Muscle of back (tissue), 3 donors: ENCODE measurements at regions not wholly inside any gene's neighbourhood (a gene's known extent, or its start where the extent isn't known, plus 50 kb on each side); places are given as distances from the start of the nearest gene placed in this dataset.
A peak's percentile ranks its signal among the peaks of the same experiment; 100 is the strongest.
"Not testable (repeated sequence)": the region's sequence is repeated elsewhere in the genome, so short reads cannot be mapped to it uniquely, and the experiment has no call there.

Source experiments
- DNase-seq, 3 donors: peaks; one replicate each; pipeline versions ENCODE4 v3.0.0 to v3.0.0-alpha.2; 2013

- DNase-seq = peak in 2 of 3 donors; percentile 2 to 4
Observed at GRCh38 chr18:1408376-1408775, 503.7 kb downstream of the ADCYAP1 start.

- DNase-seq = peak in 2 of 3 donors; percentile 2 to 7
Observed at GRCh38 chr18:1412655-1413322, 508.1 kb downstream of the ADCYAP1 start.

- DNase-seq = peak in 2 of 3 donors; percentile 6 to 13
Observed at GRCh38 chr18:1413323-1413675, 508.6 kb downstream of the ADCYAP1 start.

- DNase-seq = no peak
Observed at GRCh38 chr18:1416074-1416473, 511.4 kb downstream of the ADCYAP1 start.

- no peak for DNase-seq
Observed at GRCh38 chr18:1421502-1421901, 516.8 kb downstream of the ADCYAP1 start.

GRCh38 chr18:1422634-1423033, 518.0 kb downstream of the ADCYAP1 start:
- DNase-seq = no peak

GRCh38 chr18:1425679-1426078, 521.0 kb downstream of the ADCYAP1 start:
- no peak for DNase-seq

- DNase-seq = no peak
Observed at GRCh38 chr18:1435487-1435886, 530.8 kb downstream of the ADCYAP1 start.

- DNase-seq = no peak
Observed at GRCh38 chr18:1436199-1436598, 531.5 kb downstream of the ADCYAP1 start.

GRCh38 chr18:1438458-1438910, 533.8 kb downstream of the ADCYAP1 start:
- peak in 1 of 3 donors; percentile 7 for DNase-seq

GRCh38 chr18:1438967-1439366, 534.3 kb downstream of the ADCYAP1 start:
- DNase-seq = peak; percentile 1 to 60 (median 30)

GRCh38 chr18:1444062-1444461, 539.4 kb downstream of the ADCYAP1 start:
- not testable (repeated sequence) for DNase-seq

GRCh38 chr18:1446765-1447164, 542.1 kb downstream of the ADCYAP1 start:
- DNase-seq = no peak

- no peak for DNase-seq
Observed at GRCh38 chr18:1452821-1453220, 548.1 kb downstream of the ADCYAP1 start.

- no peak for DNase-seq
Observed at GRCh38 chr18:1455605-1456004, 550.9 kb downstream of the ADCYAP1 start.

- no peak for DNase-seq
Observed at GRCh38 chr18:1458547-1458946, 553.9 kb downstream of the ADCYAP1 start.

- DNase-seq = no peak
Observed at GRCh38 chr18:1463981-1464380, 559.3 kb downstream of the ADCYAP1 start.

GRCh38 chr18:1464444-1465217, 560.0 kb downstream of the ADCYAP1 start:
- DNase-seq = no peak

GRCh38 chr18:1466035-1466434, 561.4 kb downstream of the ADCYAP1 start:
- DNase-seq = no peak

GRCh38 chr18:1467461-1467964, 562.8 kb downstream of the ADCYAP1 start:
- no peak for DNase-seq

GRCh38 chr18:1468550-1468949, 563.9 kb downstream of the ADCYAP1 start:
- DNase-seq = no peak

GRCh38 chr18:1475867-1476266, 571.2 kb downstream of the ADCYAP1 start:
- DNase-seq = no peak

- no peak for DNase-seq
Observed at GRCh38 chr18:1480309-1480708, 575.6 kb downstream of the ADCYAP1 start.
